Neural cell (in vitro differentiated cells): ENCODE measurements at regions not wholly inside any gene's neighbourhood (a gene's known extent, or its start where the extent isn't known, plus 50 kb on each side); places are given as distances from the start of the nearest gene placed in this dataset.

Experiments
- EZH2 ChIP-seq: fragments of 200-600, 300-800 bp; shearing (Covaris generic), sonication (generic); IDR thresholded peaks from 2 replicates; pipeline ENCODE4 v1.6.1; 2014; ENCODE audit warnings: antibody characterized with exemption, low read length, borderline replicate concordance, mild to moderate bottlenecking; ENCODE audit not compliant: insufficient read depth, poor library complexity, severe bottlenecking
- POLR2AphosphoS5 ChIP-seq: IDR thresholded peaks from 2 replicates; pipeline ENCODE4 v1.6.1; 2012

- TF ChIP-seq EZH2 (no peak), POLR2AphosphoS5 (no peak)
Measured at GRCh38 chr5:159582756-159583541, 252.7 kb upstream of the IL12B start.
